HepG2 (cell line): ENCODE measurements at regions not wholly inside any gene's neighbourhood (a gene's known extent, or its start where the extent isn't known, plus 50 kb on each side); places are given as distances from the start of the nearest gene placed in this dataset.

ENCODE experiments used
- EP300 ChIP-seq, 3 experiments: sonication (generic) in 1 of 3; formaldehyde crosslinking in 1 of 3; IDR thresholded peaks; 2 replicates each; pipeline versions ENCODE4 v1.5.1 to v1.6.1; 2011 to 2020; ENCODE audit warnings: low read depth in 2 of 3, low read length in 2 of 3, borderline replicate concordance in 1 of 3, improper control_type of control experiment in 1 of 3, mild to moderate bottlenecking in 1 of 3, missing genetic modification reagents in 1 of 3, moderate library complexity in 1 of 3
- EZH2 ChIP-seq: conservative IDR thresholded peaks from 2 replicates; pipeline ENCODE4 v1.6.1; 2012; ENCODE audit warnings: mild to moderate bottlenecking, low read depth, low read length, moderate library complexity
- KDM3A ChIP-seq: IDR thresholded peaks from 2 replicates; pipeline ENCODE4 v1.6.1; 2018; ENCODE audit warnings: low read depth, missing compliant biosample characterization
- MXD4 ChIP-seq: IDR thresholded peaks from 2 replicates; pipeline ENCODE4 v1.6.1; 2016; ENCODE audit warnings: mild to moderate bottlenecking, missing biosample characterization, missing genetic modification reagents
- POLR2AphosphoS2 ChIP-seq: IDR thresholded peaks from 2 replicates; pipeline ENCODE4 v1.6.1; 2011; ENCODE audit warnings: low read depth, low read length, improper control_type of control experiment
- SP140L ChIP-seq: sonication (generic); formaldehyde crosslinking; IDR thresholded peaks from 2 replicates; pipeline ENCODE4 v1.4.0; 2020; ENCODE audit warnings: missing genetic modification reagents, borderline replicate concordance
- ZNF543 ChIP-seq: sonication (generic); formaldehyde crosslinking; IDR thresholded peaks from 2 replicates; pipeline ENCODE4 v1.4.0; 2020; ENCODE audit warnings: mild to moderate bottlenecking, missing genetic modification reagents
- ZNF607 ChIP-seq: sonication (generic); formaldehyde crosslinking; IDR thresholded peaks from 2 replicates; pipeline ENCODE4 v1.5.1; 2020; ENCODE audit warnings: missing genetic modification reagents, mild to moderate bottlenecking, borderline replicate concordance
- ZNF747 ChIP-seq: sonication (generic); formaldehyde crosslinking; IDR thresholded peaks from 2 replicates; pipeline ENCODE4 v1.8.1; 2023; ENCODE audit warnings: missing genetic modification reagents, mild to moderate bottlenecking, borderline replicate concordance
- TF ChIP-seq, protein P1 (sequence below): sonication (generic); formaldehyde crosslinking; IDR thresholded peaks from 2 replicates; pipeline ENCODE4 v1.8.0; 2022; ENCODE audit warnings: missing genetic modification reagents, mild to moderate bottlenecking, inconsistent platforms, borderline replicate concordance

DNA sequence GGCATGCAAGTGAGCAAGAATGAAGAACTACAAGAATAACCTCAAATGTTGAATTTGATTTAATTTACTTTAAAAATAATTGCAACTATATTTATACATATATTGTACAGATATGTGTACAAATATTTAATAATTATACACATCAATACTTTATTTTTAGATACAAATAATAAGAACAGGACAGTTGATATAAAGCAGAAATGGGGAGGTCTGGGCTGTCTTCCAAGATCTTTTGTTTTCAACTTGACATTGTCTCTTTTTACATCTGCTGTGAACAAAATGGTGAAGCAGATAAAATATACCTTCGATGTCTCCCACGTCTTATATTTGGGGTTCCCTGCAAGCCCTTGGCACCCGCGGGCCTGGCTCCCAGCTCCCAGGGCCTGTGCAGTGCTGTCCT, 231.3 kb upstream of the RBBP8 start:
- no peak for TF ChIP-seq SP140L (CRISPR knock-in tag)
- TF ChIP-seq EZH2: no peak
- TF ChIP-seq ZNF607: no peak
- no peak for TF ChIP-seq ZNF543 (CRISPR knock-in tag)
- no peak for TF ChIP-seq ZNF747 (CRISPR knock-in tag)
- no peak for TF ChIP-seq MXD4 (CRISPR knock-in tag)
- no peak for TF ChIP-seq POLR2AphosphoS2
- no peak for TF ChIP-seq KDM3A (CRISPR knock-in tag)
- TF ChIP-seq, protein P1, sequence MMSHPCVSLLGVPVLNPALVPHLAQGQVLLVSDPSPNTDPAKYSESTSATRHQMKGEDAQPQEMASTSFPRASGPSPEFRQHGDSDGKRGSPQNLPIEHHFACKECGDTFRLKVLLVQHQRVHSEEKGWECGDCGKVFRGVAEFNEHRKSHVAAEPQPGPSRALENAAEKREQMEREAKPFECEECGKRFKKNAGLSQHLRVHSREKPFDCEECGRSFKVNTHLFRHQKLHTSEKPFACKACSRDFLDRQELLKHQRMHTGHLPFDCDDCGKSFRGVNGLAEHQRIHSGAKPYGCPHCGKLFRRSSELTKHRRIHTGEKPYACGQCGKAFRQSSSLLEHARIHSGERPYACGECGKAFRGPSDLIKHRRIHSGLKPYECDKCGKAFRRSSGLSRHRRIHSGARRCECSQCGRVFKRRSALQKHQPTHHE: no peak
- no peak for TF ChIP-seq EP300 (IDR thresholded peaks at IDR 0.05; ENCODE audit: low read depth in 2 of 2, low read length in 2 of 2)
- no peak for TF ChIP-seq EP300 (CRISPR knock-in tag; IDR thresholded peaks at IDR 0.05; ENCODE audit: borderline replicate concordance)
